ENCODE measurements at regions not wholly inside any gene's neighbourhood (a gene's known extent, or its start where the extent isn't known, plus 50 kb on each side); places are given as distances from the start of the nearest gene placed in this dataset.

GRCh38 chr19:16022681-16023080, 53.6 kb upstream of the TPM4 start:
- no peak for DNase-seq (ENCODE audit: low spot score)

GRCh38 chr19:16023146-16023915, 53.0 kb upstream of the TPM4 start:
- DNase-seq (ENCODE audit: low spot score) = no peak

GRCh38 chr19:16024266-16025107, 51.8 kb upstream of the TPM4 start:
- DNase-seq (ENCODE audit: low spot score) = peak; percentile 7

- peak; percentile 38 for DNase-seq (ENCODE audit: low spot score)
Measured at GRCh38 chr19:16025108-16026101, 50.9 kb upstream of the TPM4 start.

GRCh38 chr19:16026131-16026530, 50.2 kb upstream of the TPM4 start:
- DNase-seq (ENCODE audit: low spot score) = no peak
